Stomach (tissue), 8 donors: ENCODE measurements at regions not wholly inside any gene's neighbourhood (a gene's known extent, or its start where the extent isn't known, plus 50 kb on each side); places are given as distances from the start of the nearest gene placed in this dataset.
"Not testable (repeated sequence)": the region's sequence is repeated elsewhere in the genome, so short reads cannot be mapped to it uniquely, and the experiment has no call there.

ENCODE experiments used
- DNase-seq, 2 donors: peaks; one replicate each; pipeline versions ENCODE4 v3.0.0 to v3.0.0-alpha.2; 2013 to 2019
- H3K27ac ChIP-seq, 5 donors: fragments of 200-600 bp in 4 of 5; sonication (generic) in 4 of 5; one replicate each; pipeline ENCODE4 v1.5.1; 2013 to 2019; ENCODE audit warnings: mild to moderate bottlenecking in 1 of 5, moderate library complexity in 1 of 5
- H3K27me3 ChIP-seq, 3 donors: fragments of 200-600 bp; sonication (generic); one replicate each; pipeline ENCODE4 v1.5.1; 2017 to 2019; ENCODE audit warnings: mixed run types in 1 of 3
- H3K36me3 ChIP-seq, 4 donors: fragments of 200-600 bp; sonication (generic); 1 replicate in 3 of 4; 2 replicates in 1 of 4; pipeline ENCODE4 v1.5.1; 2016 to 2019
- H3K4me1 ChIP-seq, 4 donors: fragments of 200-600 bp; sonication (generic); one replicate each; pipeline ENCODE4 v1.5.1; 2016 to 2019
- H3K4me3 ChIP-seq, 4 donors: fragments of 200-600 bp; sonication (generic) in 3 of 4; one replicate each; pipeline ENCODE4 v1.5.1; 2016 to 2019; ENCODE audit warnings: mild to moderate bottlenecking in 1 of 4
- H3K9me3 ChIP-seq, 4 donors: fragments of 200-600 bp; sonication (generic); one replicate each; pipeline ENCODE4 v1.5.1; 2016 to 2019
- EP300 ChIP-seq: sonication (generic); formaldehyde crosslinking; IDR thresholded peaks from one replicate; pipeline ENCODE4 v1.6.1; 2017; ENCODE audit warnings: antibody characterized with exemption
- POLR2A ChIP-seq, 4 donors: fragments of 450-650 bp; IDR thresholded peaks; one replicate each; pipeline ENCODE4 v1.6.1; 2016; ENCODE audit warnings: antibody characterized with exemption in 4 of 4, control low read depth in 2 of 4, mild to moderate bottlenecking in 1 of 4, moderate library complexity in 1 of 4
- POLR2AphosphoS5 ChIP-seq, 3 donors: sonication (generic); formaldehyde crosslinking; IDR thresholded peaks; one replicate each; pipeline ENCODE4 v1.6.1; 2016; ENCODE audit warnings: antibody characterized with exemption in 3 of 3
- WGBS, 5 donors: extraction: QIAGEN DNeasy Blood & Tissue Kit in 3 of 5; methylation state at CpG; one replicate each; pipeline versions ENCODE4 v1.1.5 to v1.1.7; 2013 to 2018; 5-methylcytosine and 5-hydroxymethylcytosine counted together
- intact Hi-C: fragments of 100-400 bp; cut with DNase I; formaldehyde crosslinking; loops from one replicate; pipeline ENCODE4 v1.15.1; 2023; ENCODE audit warnings: low total_unique reads
- TF ChIP-seq, protein P1 (sequence below), 7 experiments: fragments of 450-650 bp in 4 of 7; fragments of 200-600 bp in 3 of 7; sonication (generic) in 3 of 7; IDR thresholded peaks; one replicate each; pipeline ENCODE4 v1.5.1; 2016 to 2019; ENCODE audit warnings: antibody characterized with exemption in 7 of 7, control low read depth in 2 of 7, mild to moderate bottlenecking in 1 of 7
- donor health status: healthy with polysubstance abuse.
- donor health status: Bipolar disorder and iron deficiency.
- donor health status: healthy.

- no peaks in the 10 kb centered on the region for H3K36me3 ChIP-seq
- WGBS, 5 donors, result 83 to 99% (median 93%) methylated on average over 5 of the region's 5 CpGs
- no peak for DNase-seq
- peaks cover 0 to 5% (median 2%) of the 10 kb centered on the region in 4 donors for H3K9me3 ChIP-seq
- H3K27ac ChIP-seq, result no peak overlapping the region
- H3K27me3 ChIP-seq, result peaks cover 0 to 31% (median 3%) of the 10 kb centered on the region in 3 donors
- H3K4me3 ChIP-seq, result no peak overlapping the region
- H3K4me1 ChIP-seq, result no peaks in the 10 kb centered on the region
- intact Hi-C loops, result no loop called here
- no peak for TF ChIP-seq POLR2A (IDR thresholded peaks at IDR 0.05)
- TF ChIP-seq, protein P1, sequence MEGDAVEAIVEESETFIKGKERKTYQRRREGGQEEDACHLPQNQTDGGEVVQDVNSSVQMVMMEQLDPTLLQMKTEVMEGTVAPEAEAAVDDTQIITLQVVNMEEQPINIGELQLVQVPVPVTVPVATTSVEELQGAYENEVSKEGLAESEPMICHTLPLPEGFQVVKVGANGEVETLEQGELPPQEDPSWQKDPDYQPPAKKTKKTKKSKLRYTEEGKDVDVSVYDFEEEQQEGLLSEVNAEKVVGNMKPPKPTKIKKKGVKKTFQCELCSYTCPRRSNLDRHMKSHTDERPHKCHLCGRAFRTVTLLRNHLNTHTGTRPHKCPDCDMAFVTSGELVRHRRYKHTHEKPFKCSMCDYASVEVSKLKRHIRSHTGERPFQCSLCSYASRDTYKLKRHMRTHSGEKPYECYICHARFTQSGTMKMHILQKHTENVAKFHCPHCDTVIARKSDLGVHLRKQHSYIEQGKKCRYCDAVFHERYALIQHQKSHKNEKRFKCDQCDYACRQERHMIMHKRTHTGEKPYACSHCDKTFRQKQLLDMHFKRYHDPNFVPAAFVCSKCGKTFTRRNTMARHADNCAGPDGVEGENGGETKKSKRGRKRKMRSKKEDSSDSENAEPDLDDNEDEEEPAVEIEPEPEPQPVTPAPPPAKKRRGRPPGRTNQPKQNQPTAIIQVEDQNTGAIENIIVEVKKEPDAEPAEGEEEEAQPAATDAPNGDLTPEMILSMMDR (IDR thresholded peaks at IDR 0.05), result no peak
- no peak for TF ChIP-seq EP300
- no peak for TF ChIP-seq POLR2AphosphoS5 (IDR thresholded peaks at IDR 0.05)
Measured at GRCh38 chr17:34075076-34075475, 180.0 kb upstream of the CCL2 start.

GRCh38 chr17:34076743-34077631, 178.1 kb upstream of the CCL2 start:
- Histone ChIP-seq H3K9me3 (peaks cover 0 to 3% (median under 1%) of the 10 kb centered on the region in 4 donors), H3K4me1 (no peaks in the 10 kb centered on the region), H3K27me3 (peaks cover 0 to 31% (median 3%) of the 10 kb centered on the region in 3 donors), H3K27ac (no peak overlapping the region), H3K36me3 (no peaks in the 10 kb centered on the region), H3K4me3 (no peak overlapping the region)
- DNase-seq, result peak in 1 of 2 donors; percentile 14
- WGBS, 5 donors, result 54 to 68% (median 64%) methylated on average over 15 to 16 of the region's 16 CpGs
- intact Hi-C loops, result no loop called here
- no peak for TF ChIP-seq EP300
- TF ChIP-seq POLR2AphosphoS5 (IDR thresholded peaks at IDR 0.05), result no peak
- no peak for TF ChIP-seq POLR2A (IDR thresholded peaks at IDR 0.05)
- TF ChIP-seq, protein P1 (IDR thresholded peaks at IDR 0.05), result no peak

GRCh38 chr17:34081269-34081668, 173.8 kb upstream of the CCL2 start:
- intact Hi-C loops, result no loop called here
- DNase-seq, result no peak
- TF ChIP-seq, protein P1 (IDR thresholded peaks at IDR 0.05), result no peak
- no peak for TF ChIP-seq EP300
- no peak for TF ChIP-seq POLR2AphosphoS5 (IDR thresholded peaks at IDR 0.05)
- TF ChIP-seq POLR2A (IDR thresholded peaks at IDR 0.05), result no peak
- Histone ChIP-seq H3K27me3 (peaks cover 0 to 28% (median 3%) of the 10 kb centered on the region in 3 donors), H3K36me3 (no peaks in the 10 kb centered on the region), H3K4me1 (no peaks in the 10 kb centered on the region), H3K9me3 (no peaks in the 10 kb centered on the region), H3K4me3 (no peak overlapping the region), H3K27ac (no peak overlapping the region)
- WGBS, 5 donors, result 46 to 59% (median 53%) methylated on average over 3 of the region's 3 CpGs

DNA sequence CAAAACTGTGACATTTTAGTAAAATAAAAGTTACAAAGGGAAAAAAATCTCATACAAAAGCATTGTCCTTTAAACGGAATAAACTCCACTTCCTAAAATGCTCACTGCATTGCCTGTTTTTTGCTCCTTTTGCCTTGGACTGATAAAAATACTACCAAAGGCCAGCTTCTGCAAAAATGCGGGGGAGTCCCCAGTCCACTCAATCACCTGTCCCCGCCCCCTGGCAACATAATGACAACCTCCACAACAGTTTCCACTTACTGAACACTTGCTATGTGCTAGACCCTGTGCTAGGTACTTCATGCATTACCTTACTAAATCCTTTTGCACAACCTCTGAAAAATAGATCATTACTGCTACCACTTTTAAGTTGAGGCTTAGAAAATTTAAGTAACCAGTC, 172.7 kb upstream of the CCL2 start:
- 71 to 82% (median 75%) methylated on average over 3 of the region's 3 CpGs for WGBS, 5 donors
- Histone ChIP-seq H3K27ac (no peak overlapping the region), H3K27me3 (peaks cover 0 to 24% (median 3%) of the 10 kb centered on the region in 3 donors)

GRCh38 chr17:34089042-34089441, 166.0 kb upstream of the CCL2 start:
- not testable (repeated sequence) for H3K27ac ChIP-seq
- WGBS, 5 donors, result 89 to 97% (median 94%) methylated on average over 5 of the region's 5 CpGs

More for the DNA sequence above, 172.7 kb upstream of the CCL2 start:
- intact Hi-C loops, result no loop called here
- Histone ChIP-seq H3K4me1 (no peaks in the 10 kb centered on the region), H3K36me3 (no peaks in the 10 kb centered on the region), H3K9me3 (no peaks in the 10 kb centered on the region), H3K4me3 (no peak overlapping the region)
- no peak for DNase-seq
- TF ChIP-seq POLR2AphosphoS5 (IDR thresholded peaks at IDR 0.05) (no peak), POLR2A (IDR thresholded peaks at IDR 0.05) (no peak), EP300 (no peak)
- TF ChIP-seq, protein P1 (IDR thresholded peaks at IDR 0.05), result no peak

More at GRCh38 chr17:34089042-34089441, 166.0 kb upstream of the CCL2 start:
- DNase-seq, intact Hi-C loops, H3K36me3 ChIP-seq, H3K9me3 ChIP-seq, H3K4me3 ChIP-seq, H3K4me1 ChIP-seq: not testable (repeated sequence)
- peaks cover 0 to 45% (median 4%) of the 10 kb centered on the region in 3 donors for H3K27me3 ChIP-seq
